ENCODE measurements at regions not wholly inside any gene's neighbourhood (a gene's known extent, or its start where the extent isn't known, plus 50 kb on each side); places are given as distances from the start of the nearest gene placed in this dataset.

GRCh38 chr10:64261092-64261491 lies 739.9 kb downstream of the REEP3 start:
- CTCF ChIA-PET, result no interaction called here

GRCh38 chr10:64261676-64262075 lies 740.5 kb downstream of the REEP3 start:
- Histone ChIP-seq H3K27me3 (replicated peaks in 1 of 4; ENCODE audit: control extremely low read depth in 1 of 4, control insufficient read depth in 3 of 4, insufficient read depth in 4 of 4, low read length in 3 of 4) (no peaks in the 10 kb centered on the region), H3K79me2 (ENCODE audit: control insufficient read depth, insufficient read depth, low read length) (no peaks in the 10 kb centered on the region), H3K36me3 (replicated peaks in 1 of 2; ENCODE audit: control extremely low read depth in 1 of 2, control insufficient read depth in 1 of 2, extremely low read depth in 1 of 2, insufficient read depth in 2 of 2, low read length in 1 of 2) (no peaks in the 10 kb centered on the region), H3K4me1 (ENCODE audit: control insufficient read depth in 2 of 2, insufficient read depth in 2 of 2, low read length in 2 of 2) (no peaks in the 10 kb centered on the region), H3K4me3 (ENCODE audit: control extremely low read depth in 1 of 5, extremely low read depth in 1 of 5, insufficient read depth in 1 of 5, low read depth in 2 of 5, low read length in 4 of 5) (no peak overlapping the region), H3K9ac (ENCODE audit: low read length) (no peak overlapping the region), H3K9me3 (ENCODE audit: control extremely low read depth in 1 of 3, control insufficient read depth in 2 of 3, insufficient read depth in 1 of 3, low read length in 2 of 3) (no peaks in the 10 kb centered on the region), H3K4me2 (replicated peaks; ENCODE audit: low read depth, low read length, poor library complexity, severe bottlenecking) (no peak overlapping the region), H4K20me1 (ENCODE audit: control insufficient read depth, insufficient read depth, low read length, poor library complexity, severe bottlenecking) (no peaks in the 10 kb centered on the region), H3K27ac (ENCODE audit: low read length in 2 of 2) (no peak overlapping the region), H2AFZ (ENCODE audit: insufficient read depth, low read depth, low read length, poor library complexity, severe bottlenecking) (no peak overlapping the region)
- no peaks in the 10 kb centered on the region for H3K9me3 Mint-ChIP-seq (ENCODE audit: insufficient read depth)
- intact Hi-C loops (cut with micrococcal nuclease), result no loop called here
- H3K4me3 Mint-ChIP-seq, result no peak overlapping the region
- TF ChIP-seq EZH2 (IDR thresholded peaks at IDR 0.05; ENCODE audit: borderline replicate concordance, insufficient read depth, low read depth, low read length, poor library complexity, severe bottlenecking) (no peak), CTCF (IDR thresholded peaks at IDR 0.05) (no peak)
- ChIA-PET POLR2A (no interaction called here), CTCF (no interaction called here)
- no peak for DNase-seq
- ATAC-seq (ENCODE audit: low read depth), result no peak
- 100% methylated on average over 1 of the region's 1 CpG for WGBS (ENCODE audit: insufficient coverage)
- no peaks in the 10 kb centered on the region for H3K27me3 Mint-ChIP-seq
- no peaks in the 10 kb centered on the region for H3K4me1 Mint-ChIP-seq
- no peak overlapping the region for H3K27ac Mint-ChIP-seq

More at GRCh38 chr10:64261092-64261491, 739.9 kb downstream of the REEP3 start:
- Histone ChIP-seq H3K27me3 (replicated peaks in 1 of 4; ENCODE audit: control extremely low read depth in 1 of 4, control insufficient read depth in 3 of 4, insufficient read depth in 4 of 4, low read length in 3 of 4) (no peaks in the 10 kb centered on the region), H3K9ac (ENCODE audit: low read length) (no peak overlapping the region), H2AFZ (ENCODE audit: insufficient read depth, low read depth, low read length, poor library complexity, severe bottlenecking) (no peak overlapping the region), H3K27ac (ENCODE audit: low read length in 2 of 2) (no peak overlapping the region), H3K4me3 (ENCODE audit: control extremely low read depth in 1 of 5, extremely low read depth in 1 of 5, insufficient read depth in 1 of 5, low read depth in 2 of 5, low read length in 4 of 5) (no peak overlapping the region), H3K4me1 (ENCODE audit: control insufficient read depth in 2 of 2, insufficient read depth in 2 of 2, low read length in 2 of 2) (no peaks in the 10 kb centered on the region), H3K4me2 (replicated peaks; ENCODE audit: low read depth, low read length, poor library complexity, severe bottlenecking) (no peak overlapping the region), H3K9me3 (ENCODE audit: control extremely low read depth in 1 of 3, control insufficient read depth in 2 of 3, insufficient read depth in 1 of 3, low read length in 2 of 3) (no peaks in the 10 kb centered on the region), H4K20me1 (ENCODE audit: control insufficient read depth, insufficient read depth, low read length, poor library complexity, severe bottlenecking) (no peaks in the 10 kb centered on the region), H3K79me2 (ENCODE audit: control insufficient read depth, insufficient read depth, low read length) (no peaks in the 10 kb centered on the region), H3K36me3 (replicated peaks in 1 of 2; ENCODE audit: control extremely low read depth in 1 of 2, control insufficient read depth in 1 of 2, extremely low read depth in 1 of 2, insufficient read depth in 2 of 2, low read length in 1 of 2) (no peaks in the 10 kb centered on the region)
- Mint-ChIP-seq H3K27me3 (no peaks in the 10 kb centered on the region), H3K27ac (no peak overlapping the region), H3K4me1 (no peaks in the 10 kb centered on the region), H3K4me3 (no peak overlapping the region), H3K9me3 (ENCODE audit: insufficient read depth) (no peaks in the 10 kb centered on the region)
- TF ChIP-seq CTCF (IDR thresholded peaks at IDR 0.05), result no peak
- TF ChIP-seq EZH2 (IDR thresholded peaks at IDR 0.05; ENCODE audit: borderline replicate concordance, insufficient read depth, low read depth, low read length, poor library complexity, severe bottlenecking), result no peak
- intact Hi-C loops (cut with micrococcal nuclease), result no loop called here
- ATAC-seq (ENCODE audit: low read depth) (no peak), DNase-seq (no peak)
- POLR2A ChIA-PET, result no interaction called here

Data from B cell (primary cell).